Fibroblast of the conjunctiva (primary cell): ENCODE measurements at regions not wholly inside any gene's neighbourhood (a gene's known extent, or its start where the extent isn't known, plus 50 kb on each side); places are given as distances from the start of the nearest gene placed in this dataset.
"Not testable (repeated sequence)": the region's sequence is repeated elsewhere in the genome, so short reads cannot be mapped to it uniquely, and the experiment has no call there.

Source experiments
- DNase-seq: peaks from one replicate; pipeline ENCODE4 v3.0.0-alpha.2; 2010; ENCODE audit warnings: low read depth

GRCh38 chr4:79850626-79851025 lies 222.4 kb downstream of the ANTXR2 start:
- DNase-seq, result no peak

- no peak for DNase-seq
Observed at GRCh38 chr4:79848329-79848728, 224.7 kb downstream of the ANTXR2 start.

DNA sequence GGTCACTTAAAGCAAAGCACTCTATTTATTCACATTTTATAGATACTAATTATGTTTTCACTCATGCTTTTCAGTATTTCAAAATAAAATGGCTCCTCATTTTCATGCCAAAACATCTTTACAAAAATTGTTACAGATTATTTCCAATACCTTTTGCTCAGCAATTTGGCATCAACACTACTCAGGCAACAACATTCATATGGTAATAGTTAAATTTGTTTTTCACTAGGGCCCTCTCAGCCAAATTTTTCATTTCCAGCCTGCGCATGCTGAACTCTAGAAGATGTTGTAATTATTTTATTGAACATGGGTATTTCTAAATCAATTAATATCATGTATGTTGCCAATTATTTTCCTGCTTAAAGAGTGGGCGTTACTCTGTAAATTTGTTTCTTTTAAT lies 225.6 kb downstream of the ANTXR2 start:
- DNase-seq, result no peak

DNA sequence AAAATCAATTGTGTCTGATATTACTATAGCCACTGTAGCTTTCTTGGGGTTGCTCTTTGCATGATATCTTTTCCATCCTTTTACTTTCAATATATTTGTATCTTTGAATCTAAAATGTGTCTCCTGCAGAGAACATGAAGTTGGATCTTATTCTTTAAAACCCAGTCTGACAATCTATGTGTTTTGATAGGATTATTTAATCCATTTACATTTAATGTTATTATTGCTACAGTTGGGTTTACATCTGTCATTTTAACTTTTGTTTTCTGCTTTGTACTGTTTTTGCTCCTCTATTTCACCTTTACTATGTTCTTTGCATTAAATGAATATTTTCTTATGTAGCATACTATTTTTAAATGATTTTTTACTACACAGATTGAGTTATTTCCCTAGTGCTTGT lies 230.9 kb downstream of the ANTXR2 start:
- DNase-seq, result no peak

DNA sequence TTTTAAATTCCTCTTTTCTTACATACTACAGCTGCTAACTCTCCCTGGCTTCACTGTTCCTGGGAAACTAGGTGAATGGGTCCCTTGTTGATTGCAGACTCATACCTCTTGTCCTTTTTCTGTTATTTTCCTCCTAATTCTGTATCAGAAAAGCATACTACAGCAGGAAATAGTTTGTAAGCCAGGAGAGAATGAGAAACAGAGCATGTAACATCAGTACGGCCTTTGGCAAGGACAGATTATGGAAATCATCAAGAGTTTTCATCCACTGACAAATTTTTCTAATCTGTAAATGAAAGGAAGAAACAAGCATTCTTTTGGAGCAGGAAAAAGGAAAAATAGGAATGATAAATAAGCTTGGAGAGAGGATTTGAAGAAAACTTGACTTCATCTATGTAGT lies 239.2 kb downstream of the ANTXR2 start:
- DNase-seq, result no peak

GRCh38 chr4:79831701-79832514 lies 241.1 kb downstream of the ANTXR2 start:
- DNase-seq, result no peak

DNA sequence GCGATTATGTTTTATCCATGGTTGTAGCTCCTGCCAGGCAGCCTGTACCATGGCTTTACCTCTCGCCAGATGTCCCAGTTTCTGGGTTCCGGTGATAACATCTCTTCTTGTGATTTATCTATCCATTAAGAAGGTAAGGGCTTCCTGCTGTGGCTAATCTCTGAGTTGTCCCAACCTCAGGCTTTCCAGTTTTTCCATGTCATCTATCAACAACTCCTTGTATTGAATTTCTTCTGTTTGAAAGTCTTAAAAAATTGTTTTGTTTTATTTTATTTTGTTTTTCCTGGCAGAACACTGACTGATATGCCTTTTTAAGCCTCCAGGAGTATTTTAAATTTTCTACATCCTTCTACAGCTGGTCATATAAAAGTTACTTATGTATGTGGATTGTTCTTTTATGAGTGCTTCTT lies 241.9 kb downstream of the ANTXR2 start:
- no peak for DNase-seq

GRCh38 chr4:79827283-79827682 lies 245.7 kb downstream of the ANTXR2 start:
- DNase-seq, result no peak

DNA sequence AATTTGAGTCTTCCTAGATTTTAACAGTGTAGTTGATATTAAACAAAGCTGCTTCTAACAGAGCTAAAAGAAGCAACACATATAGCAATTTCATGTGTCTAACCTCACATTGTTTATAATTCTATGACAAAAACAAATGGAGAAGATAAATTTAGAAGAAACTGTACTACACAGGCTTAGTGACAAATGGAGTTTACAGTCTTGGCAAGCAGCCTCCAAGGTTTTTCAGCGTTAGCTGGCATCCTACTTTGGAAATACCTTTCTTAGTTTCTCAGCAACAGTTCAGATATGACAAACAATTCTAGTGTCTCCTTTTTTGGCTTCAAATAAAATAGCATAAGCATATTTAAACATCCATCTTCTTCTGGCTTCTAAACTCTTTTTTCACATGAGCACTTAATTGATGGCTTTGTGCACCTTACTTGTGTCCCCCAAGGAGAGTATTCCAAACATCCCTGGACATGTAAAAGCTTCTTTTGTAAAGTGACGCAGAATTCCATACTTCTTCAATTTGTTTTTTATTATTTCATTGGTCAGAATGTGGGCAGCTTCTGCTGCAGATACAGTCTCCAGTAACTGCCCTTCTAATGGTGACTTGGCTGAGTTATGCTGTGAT lies 249.8 kb downstream of the ANTXR2 start:
- DNase-seq, result no peak

DNA sequence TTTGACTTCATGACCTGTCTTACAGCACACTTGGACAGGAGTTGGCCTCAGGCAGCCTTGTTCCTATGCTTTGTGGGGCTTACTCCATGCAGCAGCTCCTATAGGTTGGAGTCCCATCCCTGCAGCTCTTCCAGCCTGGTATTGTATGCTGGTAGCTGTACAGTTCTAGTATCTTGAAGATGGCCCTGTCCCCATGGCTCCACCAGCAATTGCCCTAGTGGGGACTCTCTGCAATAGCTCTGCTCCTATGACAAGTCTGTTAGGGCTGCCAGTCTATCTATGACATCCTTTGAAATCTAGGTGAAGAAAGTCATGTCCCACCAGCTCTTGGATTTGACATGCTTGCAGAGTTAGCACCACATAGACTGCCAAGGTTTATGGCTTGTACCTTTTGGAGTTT lies 252.6 kb downstream of the ANTXR2 start:
- DNase-seq, result no peak

- DNase-seq, result not testable (repeated sequence)
Observed at GRCh38 chr4:79807933-79808332, 265.1 kb downstream of the ANTXR2 start.

DNA sequence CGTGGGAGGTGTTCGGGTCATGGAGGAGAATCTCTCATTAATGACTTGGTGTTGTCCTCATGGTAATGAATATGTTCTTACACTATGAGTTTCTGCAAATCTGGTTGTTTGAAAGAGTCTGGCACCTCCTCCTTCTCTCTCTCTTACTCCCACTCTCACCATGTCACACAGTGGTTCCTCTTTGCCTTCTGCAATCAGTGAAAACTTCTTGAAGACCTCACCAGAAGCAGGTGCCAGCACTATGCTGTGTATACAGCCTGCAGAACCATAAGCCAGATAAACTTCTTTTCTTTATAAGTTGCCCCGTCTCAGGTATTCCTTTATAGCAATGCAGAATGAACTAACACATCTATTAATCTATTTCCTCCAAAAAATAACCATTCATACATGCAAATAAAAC lies 275.0 kb downstream of the ANTXR2 start:
- no peak for DNase-seq

GRCh38 chr4:79796948-79797347 lies 276.1 kb downstream of the ANTXR2 start:
- DNase-seq, result no peak

DNA sequence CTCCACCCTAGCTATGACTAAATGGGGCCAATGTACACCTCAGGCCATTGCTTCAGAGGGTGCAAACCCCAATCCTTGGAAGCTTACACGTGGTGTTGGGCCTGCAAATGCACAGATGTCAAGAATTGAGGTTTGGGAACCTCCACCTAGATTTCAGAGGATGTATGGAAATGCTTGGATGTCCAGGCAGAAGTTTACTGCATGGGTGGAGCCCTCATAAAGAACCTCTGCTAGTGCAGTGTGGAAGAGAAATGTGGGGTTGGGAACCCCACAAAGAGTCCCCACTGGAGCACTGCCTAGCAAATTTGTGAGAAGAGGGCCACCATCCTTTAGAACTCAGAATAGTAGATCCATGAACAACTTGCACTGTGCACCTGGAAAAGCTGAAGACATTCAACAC lies 284.1 kb downstream of the ANTXR2 start:
- no peak for DNase-seq

DNA sequence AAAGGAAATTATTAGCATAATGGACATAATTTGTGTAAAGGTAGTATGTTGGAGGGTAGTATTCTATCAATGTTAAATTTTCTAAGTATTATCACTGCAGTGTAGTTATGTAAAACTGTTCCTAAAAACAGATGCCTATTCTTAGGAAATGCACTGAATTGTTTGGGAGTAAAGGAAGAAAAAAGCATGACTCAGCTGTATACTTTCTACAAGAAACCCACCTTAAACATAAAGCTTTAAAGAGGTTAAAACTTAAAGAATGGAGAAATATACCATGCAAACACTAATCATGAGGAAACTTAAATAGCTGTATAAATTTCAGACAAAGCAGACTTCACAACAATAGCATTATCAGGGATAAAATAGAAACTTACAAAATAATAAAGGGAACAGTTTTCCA lies 292.9 kb downstream of the ANTXR2 start:
- no peak for DNase-seq

DNA sequence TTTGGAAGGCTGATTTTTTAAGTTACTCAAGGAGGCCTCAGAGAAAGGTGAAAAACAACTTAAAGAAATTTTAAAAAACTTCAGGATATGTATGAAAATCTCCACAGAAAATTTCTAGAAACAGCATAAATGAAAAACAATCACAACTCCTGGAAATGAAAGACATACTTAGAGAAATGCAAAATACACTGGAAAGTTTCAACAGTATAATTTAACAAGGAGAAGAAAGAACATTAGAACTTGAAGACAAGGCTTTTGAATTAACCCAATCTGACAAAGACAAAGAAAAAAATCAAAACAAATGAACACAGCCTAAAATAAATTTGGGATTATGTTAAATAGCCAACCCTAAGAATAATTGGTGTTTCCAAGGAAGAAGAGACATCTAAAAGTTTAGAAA lies 300.5 kb downstream of the ANTXR2 start:
- no peak for DNase-seq

GRCh38 chr4:79764120-79764519 lies 308.9 kb downstream of the ANTXR2 start:
- DNase-seq, result no peak

GRCh38 chr4:79763486-79764075 lies 309.4 kb downstream of the ANTXR2 start:
- no peak for DNase-seq

- no peak for DNase-seq
Observed at GRCh38 chr4:79759793-79760192, 313.2 kb downstream of the ANTXR2 start.

- DNase-seq, result no peak
Observed at GRCh38 chr4:79757600-79757999, 315.4 kb downstream of the ANTXR2 start.

DNA sequence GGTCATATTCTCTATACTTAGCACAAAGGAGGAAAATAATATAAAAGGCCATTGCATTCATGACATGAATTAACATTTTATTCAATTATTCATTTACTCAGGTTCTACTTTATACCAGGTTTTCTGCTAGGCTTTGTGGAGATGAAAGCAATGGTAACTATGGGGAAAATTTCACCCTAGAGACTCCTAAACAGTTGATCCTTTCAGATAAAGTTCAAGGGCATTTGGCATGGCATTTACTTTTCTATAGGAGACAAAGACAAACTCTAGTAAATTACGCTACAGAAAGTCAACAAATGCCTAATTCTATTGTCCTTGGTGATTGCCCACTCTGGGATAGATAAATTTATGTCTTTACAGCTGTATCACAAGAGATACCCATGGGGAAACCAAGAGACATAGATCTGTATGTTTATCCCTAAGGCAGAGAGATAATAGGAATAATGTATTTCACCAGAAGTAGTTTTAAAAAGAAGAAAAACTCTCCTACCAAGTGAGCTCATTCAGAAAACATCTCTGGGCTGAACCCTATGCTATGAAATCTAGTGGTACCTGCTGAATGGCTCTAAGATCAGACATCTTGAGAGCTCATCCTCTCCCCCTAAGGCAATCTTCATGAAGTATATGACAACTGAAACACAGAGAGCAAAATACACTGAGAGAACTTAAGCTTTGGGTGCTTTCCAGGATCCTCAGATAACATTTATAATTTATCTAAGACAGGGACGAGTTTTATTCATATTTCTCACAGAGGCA lies 316.7 kb downstream of the ANTXR2 start:
- DNase-seq, result no peak

- DNase-seq, result no peak
Observed at GRCh38 chr4:79748835-79749234, 324.2 kb downstream of the ANTXR2 start.

- no peak for DNase-seq
Observed at GRCh38 chr4:79747252-79747651, 325.8 kb downstream of the ANTXR2 start.
